Duodenal mucosa (tissue), 2 donors: ENCODE measurements at regions not wholly inside any gene's neighbourhood (a gene's known extent, or its start where the extent isn't known, plus 50 kb on each side); places are given as distances from the start of the nearest gene placed in this dataset.
"Not testable (repeated sequence)": the region's sequence is repeated elsewhere in the genome, so short reads cannot be mapped to it uniquely, and the experiment has no call there.

Experiments used
- H3K27ac ChIP-seq: one replicate; pipeline ENCODE4 v1.7.0; 2013; ENCODE audit warnings: low read depth, low read length
- H3K27me3 ChIP-seq, 2 donors: one replicate each; pipeline ENCODE4 v1.7.0; 2013; ENCODE audit warnings: low read length in 2 of 2, control low read depth in 1 of 2; ENCODE audit not compliant: insufficient read depth in 2 of 2, control insufficient read depth in 1 of 2
- H3K36me3 ChIP-seq, 2 donors: one replicate each; pipeline ENCODE4 v1.7.0; 2013; ENCODE audit warnings: low read length in 2 of 2, control low read depth in 1 of 2; ENCODE audit not compliant: insufficient read depth in 2 of 2, control insufficient read depth in 1 of 2
- H3K4me1 ChIP-seq, 2 donors: one replicate each; pipeline ENCODE4 v1.7.0; 2013; ENCODE audit warnings: low read length in 2 of 2, control low read depth in 1 of 2; ENCODE audit not compliant: insufficient read depth in 2 of 2, control insufficient read depth in 1 of 2
- H3K4me3 ChIP-seq, 2 donors: one replicate each; pipeline ENCODE4 v1.7.0; 2013; ENCODE audit warnings: low read length in 2 of 2, low read depth in 1 of 2
- H3K9ac ChIP-seq, 2 donors: one replicate each; pipeline ENCODE4 v1.7.0; 2013; ENCODE audit warnings: low read length in 2 of 2, low read depth in 1 of 2
- H3K9me3 ChIP-seq, 2 donors: one replicate each; pipeline ENCODE4 v1.7.0; 2013; ENCODE audit warnings: low read length in 2 of 2, control low read depth in 1 of 2; ENCODE audit not compliant: control insufficient read depth in 1 of 2

GRCh38 chr11:23919455-23919854 is 577.4 kb upstream of the LUZP2 start:
- Histone ChIP-seq H3K4me3 (no peak overlapping the region), H3K4me1 (peaks cover 0 to 23% of the 10 kb centered on the region in 2 donors)

GRCh38 chr11:23923357-23923756 is 573.5 kb upstream of the LUZP2 start:
- Histone ChIP-seq H3K9ac (no peak overlapping the region), H3K9me3 (no peaks in the 10 kb centered on the region), H3K4me1 (peaks cover 0 to 23% of the 10 kb centered on the region in 2 donors), H3K27ac (no peak overlapping the region), H3K4me3 (no peak overlapping the region), H3K27me3 (no peaks in the 10 kb centered on the region), H3K36me3 (no peaks in the 10 kb centered on the region)

More at GRCh38 chr11:23919455-23919854, 577.4 kb upstream of the LUZP2 start:
- Histone ChIP-seq H3K27ac (no peak overlapping the region), H3K9ac (no peak overlapping the region), H3K27me3 (no peaks in the 10 kb centered on the region), H3K36me3 (no peaks in the 10 kb centered on the region), H3K9me3 (no peaks in the 10 kb centered on the region)

GRCh38 chr11:23924226-23924625 is 572.6 kb upstream of the LUZP2 start:
- no peak overlapping the region for H3K9ac ChIP-seq
- no peak overlapping the region for H3K27ac ChIP-seq
- no peaks in the 10 kb centered on the region for H3K9me3 ChIP-seq
- no peaks in the 10 kb centered on the region for H3K27me3 ChIP-seq
- no peak overlapping the region for H3K4me3 ChIP-seq
- peaks cover 0 to 23% of the 10 kb centered on the region in 2 donors for H3K4me1 ChIP-seq
- no peaks in the 10 kb centered on the region for H3K36me3 ChIP-seq

GRCh38 chr11:23931443-23931842 is 565.4 kb upstream of the LUZP2 start:
- Histone ChIP-seq H3K9ac (no peak overlapping the region), H3K4me1 (peaks cover 0 to 4% of the 10 kb centered on the region in 2 donors), H3K9me3 (no peaks in the 10 kb centered on the region), H3K27ac (no peak overlapping the region), H3K4me3 (no peak overlapping the region), H3K36me3 (no peaks in the 10 kb centered on the region), H3K27me3 (no peaks in the 10 kb centered on the region)

GRCh38 chr11:23932485-23932898 is 564.4 kb upstream of the LUZP2 start:
- no peak overlapping the region for H3K4me3 ChIP-seq
- H3K36me3 ChIP-seq, result no peaks in the 10 kb centered on the region
- H3K9me3 ChIP-seq, result no peaks in the 10 kb centered on the region
- H3K9ac ChIP-seq, result no peak overlapping the region
- no peaks in the 10 kb centered on the region for H3K27me3 ChIP-seq
- no peak overlapping the region for H3K27ac ChIP-seq
- H3K4me1 ChIP-seq, result peaks cover 0 to 4% of the 10 kb centered on the region in 2 donors

GRCh38 chr11:23933721-23934120 is 563.1 kb upstream of the LUZP2 start:
- no peaks in the 10 kb centered on the region for H3K36me3 ChIP-seq
- H3K9ac ChIP-seq, result no peak overlapping the region
- no peak overlapping the region for H3K4me3 ChIP-seq
- no peaks in the 10 kb centered on the region for H3K9me3 ChIP-seq
- H3K27ac ChIP-seq, result no peak overlapping the region
- H3K27me3 ChIP-seq, result no peaks in the 10 kb centered on the region
- H3K4me1 ChIP-seq, result peaks cover 0 to 4% of the 10 kb centered on the region in 2 donors

- H3K27ac ChIP-seq, H3K9ac ChIP-seq, H3K9me3 ChIP-seq, H3K4me1 ChIP-seq, H3K36me3 ChIP-seq, H3K27me3 ChIP-seq, H3K4me3 ChIP-seq: not testable (repeated sequence)
These were observed 562.1 kb upstream of the LUZP2 start for GRCh38 chr11:23934671-23935270.

GRCh38 chr11:23942117-23942815 is 554.6 kb upstream of the LUZP2 start:
- not testable (repeated sequence) for H3K27me3 ChIP-seq, H3K4me3 ChIP-seq, H3K4me1 ChIP-seq, H3K9ac ChIP-seq, H3K36me3 ChIP-seq, H3K9me3 ChIP-seq, H3K27ac ChIP-seq

- Histone ChIP-seq H3K27me3 (no peaks in the 10 kb centered on the region), H3K27ac (no peak overlapping the region), H3K4me1 (no peaks in the 10 kb centered on the region), H3K9me3 (no peaks in the 10 kb centered on the region), H3K9ac (no peak overlapping the region), H3K36me3 (no peaks in the 10 kb centered on the region), H3K4me3 (no peak overlapping the region)
These were observed 551.9 kb upstream of the LUZP2 start for GRCh38 chr11:23944923-23945322.

GRCh38 chr11:23947883-23948282 is 549.0 kb upstream of the LUZP2 start:
- Histone ChIP-seq H3K27ac (no peak overlapping the region), H3K36me3 (no peaks in the 10 kb centered on the region), H3K9me3 (no peaks in the 10 kb centered on the region), H3K4me1 (no peaks in the 10 kb centered on the region), H3K27me3 (no peaks in the 10 kb centered on the region), H3K4me3 (no peak overlapping the region), H3K9ac (no peak overlapping the region)
